NB4 (cell line): ENCODE measurements at regions not wholly inside any gene's neighbourhood (a gene's known extent, or its start where the extent isn't known, plus 50 kb on each side); places are given as distances from the start of the nearest gene placed in this dataset.

Experiments
- DNase-seq: peaks from one replicate; pipeline ENCODE4 v3.0.0; 2010; ENCODE audit warnings: low read depth
- H3K4me3 ChIP-seq: one replicate; pipeline ENCODE4 v1.5.1; 2011; ENCODE audit warnings: mild to moderate bottlenecking, low read depth, low read length, moderate library complexity
- MYC ChIP-seq: IDR thresholded peaks from 2 replicates; pipeline ENCODE4 v1.6.1; 2011; ENCODE audit warnings: low read depth, low read length
- POLR2A ChIP-seq: IDR thresholded peaks from 2 replicates; pipeline ENCODE4 v1.6.1; 2011; ENCODE audit warnings: mild to moderate bottlenecking; ENCODE audit not compliant: insufficient read length; ENCODE audit errors: extremely low read depth
- TF ChIP-seq, protein P1 (sequence below): IDR thresholded peaks from one replicate; pipeline ENCODE4 v1.5.1; 2012; ENCODE audit warnings: low read depth, low read length
- TF ChIP-seq, protein P2 (sequence below): IDR thresholded peaks from 2 replicates; pipeline ENCODE4 v1.6.1; 2011; ENCODE audit warnings: low read depth, low read length

DNA sequence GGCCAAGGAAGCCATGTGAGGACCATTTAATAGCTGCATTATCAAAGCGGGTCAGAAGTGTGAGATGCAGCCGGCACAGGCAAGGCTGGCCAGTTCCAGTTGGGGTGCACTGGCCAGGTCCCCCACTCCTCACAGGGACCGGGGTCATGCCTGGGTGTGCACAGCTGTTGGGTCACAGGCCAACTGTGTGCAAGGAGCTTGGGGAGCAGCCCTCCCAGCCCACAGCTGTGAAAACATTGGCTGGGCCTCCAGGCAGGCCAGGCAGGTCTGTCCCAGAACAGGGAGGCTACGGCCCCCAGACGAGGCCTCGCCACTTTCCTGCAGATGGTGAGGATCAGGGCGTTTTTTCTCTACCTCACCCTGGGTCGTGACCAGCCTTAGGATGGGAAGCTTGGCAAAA, 521.0 kb downstream of the NTRK3 start:
- no peak overlapping the region for H3K4me3 ChIP-seq
- no peak for DNase-seq
- TF ChIP-seq, protein P1, sequence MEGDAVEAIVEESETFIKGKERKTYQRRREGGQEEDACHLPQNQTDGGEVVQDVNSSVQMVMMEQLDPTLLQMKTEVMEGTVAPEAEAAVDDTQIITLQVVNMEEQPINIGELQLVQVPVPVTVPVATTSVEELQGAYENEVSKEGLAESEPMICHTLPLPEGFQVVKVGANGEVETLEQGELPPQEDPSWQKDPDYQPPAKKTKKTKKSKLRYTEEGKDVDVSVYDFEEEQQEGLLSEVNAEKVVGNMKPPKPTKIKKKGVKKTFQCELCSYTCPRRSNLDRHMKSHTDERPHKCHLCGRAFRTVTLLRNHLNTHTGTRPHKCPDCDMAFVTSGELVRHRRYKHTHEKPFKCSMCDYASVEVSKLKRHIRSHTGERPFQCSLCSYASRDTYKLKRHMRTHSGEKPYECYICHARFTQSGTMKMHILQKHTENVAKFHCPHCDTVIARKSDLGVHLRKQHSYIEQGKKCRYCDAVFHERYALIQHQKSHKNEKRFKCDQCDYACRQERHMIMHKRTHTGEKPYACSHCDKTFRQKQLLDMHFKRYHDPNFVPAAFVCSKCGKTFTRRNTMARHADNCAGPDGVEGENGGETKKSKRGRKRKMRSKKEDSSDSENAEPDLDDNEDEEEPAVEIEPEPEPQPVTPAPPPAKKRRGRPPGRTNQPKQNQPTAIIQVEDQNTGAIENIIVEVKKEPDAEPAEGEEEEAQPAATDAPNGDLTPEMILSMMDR, result no peak
- TF ChIP-seq MYC, result no peak
- no peak for TF ChIP-seq POLR2A
- TF ChIP-seq, protein P2, sequence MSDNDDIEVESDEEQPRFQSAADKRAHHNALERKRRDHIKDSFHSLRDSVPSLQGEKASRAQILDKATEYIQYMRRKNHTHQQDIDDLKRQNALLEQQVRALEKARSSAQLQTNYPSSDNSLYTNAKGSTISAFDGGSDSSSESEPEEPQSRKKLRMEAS, result no peak

- no peak overlapping the region for H3K4me3 ChIP-seq
- DNase-seq, result no peak
- TF ChIP-seq, protein P2, result no peak
- TF ChIP-seq, protein P1, result no peak
Observed at GRCh38 chr15:87734571-87735373, 521.8 kb downstream of the NTRK3 start.

- DNase-seq, result no peak
- no peak overlapping the region for H3K4me3 ChIP-seq
- TF ChIP-seq, protein P2, result no peak
- TF ChIP-seq MYC, result no peak
- TF ChIP-seq, protein P1, result no peak
Observed at GRCh38 chr15:87733977-87734376, 522.6 kb downstream of the NTRK3 start.

DNA sequence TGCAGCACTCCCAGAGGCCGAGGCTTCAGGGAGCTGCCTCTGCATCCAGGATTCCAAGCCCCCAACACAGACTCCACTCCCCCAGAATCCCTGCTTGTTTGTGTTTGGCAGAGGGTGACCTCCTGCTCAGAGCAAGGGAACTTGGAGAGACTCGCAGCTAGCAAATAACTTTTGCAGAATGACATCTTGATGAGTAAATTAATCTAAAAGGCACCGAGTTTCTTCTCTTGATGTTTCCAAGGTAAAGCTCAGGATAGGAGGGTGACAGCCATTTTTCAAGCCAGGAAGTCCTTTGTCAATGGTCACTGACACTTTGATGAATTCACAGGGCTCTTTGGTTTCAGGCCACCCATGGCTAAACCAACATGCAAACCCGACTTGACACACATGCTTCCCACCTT, 523.0 kb downstream of the NTRK3 start:
- TF ChIP-seq POLR2A, result no peak
- TF ChIP-seq, protein P2, result no peak
- no peak for TF ChIP-seq MYC
- TF ChIP-seq, protein P1, result no peak
- no peak for DNase-seq
- H3K4me3 ChIP-seq, result no peak overlapping the region

- DNase-seq, result no peak
- H3K4me3 ChIP-seq, result no peak overlapping the region
- no peak for TF ChIP-seq MYC
- TF ChIP-seq, protein P2, result no peak
- no peak for TF ChIP-seq POLR2A
- TF ChIP-seq, protein P1, result no peak
Observed at GRCh38 chr15:87732976-87733375, 523.6 kb downstream of the NTRK3 start.
